GM18507 (cell line): ENCODE measurements at regions not wholly inside any gene's neighbourhood (a gene's known extent, or its start where the extent isn't known, plus 50 kb on each side); places are given as distances from the start of the nearest gene placed in this dataset.
"Not testable (repeated sequence)": the region's sequence is repeated elsewhere in the genome, so short reads cannot be mapped to it uniquely, and the experiment has no call there.

Experiments
- DNase-seq: peaks from one replicate; pipeline ENCODE4 v3.0.0; 2011; ENCODE audit warnings: low read depth; ENCODE audit not compliant: insufficient read length; ENCODE audit errors: extremely low spot score
- FAIRE-seq: peaks from 2 replicates; lab custom pipeline; 2011; peaks lifted over from hg19 to GRCh38; lab: Jason Lieb, UNC

GRCh38 chr5:63247651-63248050 is 669.0 kb downstream of the LRRC70 start:
- FAIRE-seq: no peak
- DNase-seq: no peak

GRCh38 chr5:63245271-63245670 is 666.7 kb downstream of the LRRC70 start:
- DNase-seq: no peak
- FAIRE-seq: no peak

GRCh38 chr5:63240063-63240755 is 661.6 kb downstream of the LRRC70 start:
- DNase-seq (no peak), FAIRE-seq (no peak)

GRCh38 chr5:63233911-63234310 is 655.3 kb downstream of the LRRC70 start:
- DNase-seq: no peak
- no peak for FAIRE-seq

GRCh38 chr5:63233361-63233760 is 654.7 kb downstream of the LRRC70 start:
- FAIRE-seq (no peak), DNase-seq (no peak)

- FAIRE-seq (no peak), DNase-seq (no peak)
Observed at GRCh38 chr5:63230754-63231153, 652.1 kb downstream of the LRRC70 start.

- no peak for FAIRE-seq
- DNase-seq: no peak
Observed at GRCh38 chr5:63228154-63228553, 649.5 kb downstream of the LRRC70 start.

- FAIRE-seq (no peak), DNase-seq (no peak)
Observed at GRCh38 chr5:63220244-63220643, 641.6 kb downstream of the LRRC70 start.

GRCh38 chr5:63217422-63217821 is 638.8 kb downstream of the LRRC70 start:
- no peak for DNase-seq

GRCh38 chr5:63213256-63213655 is 634.6 kb downstream of the LRRC70 start:
- FAIRE-seq (no peak), DNase-seq (no peak)

More at GRCh38 chr5:63217422-63217821, 638.8 kb downstream of the LRRC70 start:
- no peak for FAIRE-seq

GRCh38 chr5:63211448-63212132 is 633.0 kb downstream of the LRRC70 start:
- FAIRE-seq (no peak), DNase-seq (no peak)

- FAIRE-seq (no peak), DNase-seq (no peak)
Observed at GRCh38 chr5:63205976-63206375, 627.4 kb downstream of the LRRC70 start.

GRCh38 chr5:63201738-63202137 is 623.1 kb downstream of the LRRC70 start:
- no peak for FAIRE-seq
- no peak for DNase-seq

- no peak for FAIRE-seq
- DNase-seq: no peak
Observed at GRCh38 chr5:63194126-63194525, 615.5 kb downstream of the LRRC70 start.

GRCh38 chr5:63180190-63180589 is 601.6 kb downstream of the LRRC70 start:
- FAIRE-seq, DNase-seq: not testable (repeated sequence)

GRCh38 chr5:63175850-63176249 is 597.2 kb downstream of the LRRC70 start:
- no peak for FAIRE-seq

GRCh38 chr5:63170486-63170885 is 591.9 kb downstream of the LRRC70 start:
- FAIRE-seq: no peak

More at GRCh38 chr5:63175850-63176249, 597.2 kb downstream of the LRRC70 start:
- DNase-seq: no peak

GRCh38 chr5:63164838-63165535 is 586.4 kb downstream of the LRRC70 start:
- no peak for FAIRE-seq

More at GRCh38 chr5:63170486-63170885, 591.9 kb downstream of the LRRC70 start:
- no peak for DNase-seq

GRCh38 chr5:63164339-63164738 is 585.7 kb downstream of the LRRC70 start:
- no peak for FAIRE-seq
- no peak for DNase-seq

More at GRCh38 chr5:63164838-63165535, 586.4 kb downstream of the LRRC70 start:
- no peak for DNase-seq

- DNase-seq (no peak), FAIRE-seq (no peak)
Observed at GRCh38 chr5:63155310-63155631, 576.7 kb downstream of the LRRC70 start.
